ENCODE measurements at regions not wholly inside any gene's neighbourhood (a gene's known extent, or its start where the extent isn't known, plus 50 kb on each side); places are given as distances from the start of the nearest gene placed in this dataset.

DNA sequence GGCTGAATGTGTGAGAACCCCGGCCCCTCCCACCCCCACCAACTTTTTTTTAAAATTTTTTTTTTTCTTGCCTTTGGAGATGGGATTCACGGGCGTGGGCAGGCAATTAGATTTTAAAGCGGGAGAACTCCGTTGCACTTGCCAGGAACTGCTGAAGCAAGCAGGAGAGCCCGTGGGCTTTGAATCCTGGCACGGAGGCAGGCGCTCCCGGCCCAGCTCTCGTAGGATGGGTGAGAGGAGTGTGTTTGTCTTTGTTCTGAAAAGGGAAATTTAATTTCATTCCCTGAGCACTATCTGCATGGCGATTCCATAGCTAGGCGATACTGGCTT, 54.3 kb upstream of the BOD1 start:
- H3K27me3 Mint-ChIP-seq (ENCODE audit: unreplicated experiment), result no peaks in the 10 kb centered on the region
- TF ChIP-seq, protein P1, sequence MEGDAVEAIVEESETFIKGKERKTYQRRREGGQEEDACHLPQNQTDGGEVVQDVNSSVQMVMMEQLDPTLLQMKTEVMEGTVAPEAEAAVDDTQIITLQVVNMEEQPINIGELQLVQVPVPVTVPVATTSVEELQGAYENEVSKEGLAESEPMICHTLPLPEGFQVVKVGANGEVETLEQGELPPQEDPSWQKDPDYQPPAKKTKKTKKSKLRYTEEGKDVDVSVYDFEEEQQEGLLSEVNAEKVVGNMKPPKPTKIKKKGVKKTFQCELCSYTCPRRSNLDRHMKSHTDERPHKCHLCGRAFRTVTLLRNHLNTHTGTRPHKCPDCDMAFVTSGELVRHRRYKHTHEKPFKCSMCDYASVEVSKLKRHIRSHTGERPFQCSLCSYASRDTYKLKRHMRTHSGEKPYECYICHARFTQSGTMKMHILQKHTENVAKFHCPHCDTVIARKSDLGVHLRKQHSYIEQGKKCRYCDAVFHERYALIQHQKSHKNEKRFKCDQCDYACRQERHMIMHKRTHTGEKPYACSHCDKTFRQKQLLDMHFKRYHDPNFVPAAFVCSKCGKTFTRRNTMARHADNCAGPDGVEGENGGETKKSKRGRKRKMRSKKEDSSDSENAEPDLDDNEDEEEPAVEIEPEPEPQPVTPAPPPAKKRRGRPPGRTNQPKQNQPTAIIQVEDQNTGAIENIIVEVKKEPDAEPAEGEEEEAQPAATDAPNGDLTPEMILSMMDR (IDR thresholded peaks at IDR 0.05; ENCODE audit: partially characterized antibody, unreplicated experiment), result no peak
- no peak for DNase-seq
- H3K36me3 Mint-ChIP-seq (ENCODE audit: unreplicated experiment), result peaks cover 8% of the 10 kb centered on the region
- no peak overlapping the region for H3K27ac Mint-ChIP-seq (ENCODE audit: unreplicated experiment)
- no peak overlapping the region for H3K4me3 Mint-ChIP-seq (ENCODE audit: unreplicated experiment)
- H3K9me3 Mint-ChIP-seq (ENCODE audit: unreplicated experiment), result peaks cover 7% of the 10 kb centered on the region
- H3K4me1 Mint-ChIP-seq (ENCODE audit: low read depth, unreplicated experiment), result peaks cover 12% of the 10 kb centered on the region

DNA sequence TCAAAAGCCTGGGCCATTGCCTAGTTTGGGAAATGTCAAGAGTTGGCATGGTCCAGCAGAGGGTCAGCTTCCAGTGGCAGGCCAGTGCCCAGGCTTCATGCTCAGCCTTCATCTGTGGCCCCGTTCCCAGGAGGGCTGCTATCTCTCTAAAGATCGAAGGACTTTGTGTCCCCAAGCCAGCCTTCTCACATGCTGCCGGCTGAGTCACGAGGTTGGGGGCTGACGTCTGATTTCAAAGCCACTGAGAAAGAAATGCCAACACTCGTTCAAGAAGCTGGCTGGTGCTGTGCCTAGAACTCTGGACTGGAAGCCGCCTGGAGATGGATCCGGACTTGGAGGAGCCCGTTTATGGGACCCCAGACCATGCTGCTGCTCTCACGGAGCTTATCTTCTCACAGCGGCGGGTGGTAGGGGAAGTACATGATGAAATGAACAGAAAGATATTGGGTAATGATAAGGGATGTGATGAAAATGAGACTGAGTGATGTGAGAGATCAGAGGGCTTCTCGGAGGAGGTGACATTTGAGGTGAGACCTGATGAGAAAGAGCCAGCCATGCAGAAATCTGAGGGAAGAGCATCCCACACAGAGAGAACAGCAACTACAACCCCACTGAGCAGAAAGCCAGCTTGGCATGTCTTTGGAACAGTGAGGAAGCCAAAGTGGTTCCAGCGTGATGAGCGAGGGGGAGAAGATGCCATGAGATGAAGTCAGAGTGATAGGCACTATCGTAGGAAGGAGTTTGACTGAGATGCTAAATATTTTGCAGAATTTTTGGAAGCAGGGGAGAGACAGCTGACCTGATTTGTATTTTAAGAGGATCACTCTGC, 54.9 kb upstream of the BOD1 start:
- TF ChIP-seq, protein P1 (IDR thresholded peaks at IDR 0.05; ENCODE audit: partially characterized antibody, unreplicated experiment), result no peak
- Mint-ChIP-seq H3K27me3 (ENCODE audit: unreplicated experiment) (no peaks in the 10 kb centered on the region), H3K36me3 (ENCODE audit: unreplicated experiment) (peaks cover 8% of the 10 kb centered on the region), H3K27ac (ENCODE audit: unreplicated experiment) (no peak overlapping the region), H3K4me1 (ENCODE audit: low read depth, unreplicated experiment) (peaks cover 12% of the 10 kb centered on the region), H3K4me3 (ENCODE audit: unreplicated experiment) (no peak overlapping the region), H3K9me3 (ENCODE audit: unreplicated experiment) (peaks cover 7% of the 10 kb centered on the region)
- DNase-seq, result no peak

DNA sequence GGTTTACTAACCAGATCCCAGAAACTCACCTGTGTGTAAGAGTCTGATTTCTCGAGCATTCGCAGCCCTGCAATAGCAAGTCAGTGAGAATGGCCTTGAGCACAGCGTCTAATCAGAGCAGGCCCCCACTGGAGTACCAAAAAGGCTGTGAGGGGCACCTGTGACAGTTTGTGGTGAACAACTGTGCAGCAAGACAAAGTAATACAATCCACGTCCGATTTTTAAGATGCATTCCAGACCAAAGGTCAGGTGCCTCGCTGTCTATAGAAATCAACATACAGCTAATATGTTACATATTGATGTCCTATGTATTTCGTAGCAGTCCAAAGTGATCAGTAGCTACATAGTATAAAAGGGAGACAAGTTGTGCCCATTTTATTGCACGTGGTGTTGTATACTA, 55.7 kb upstream of the BOD1 start:
- H3K9me3 Mint-ChIP-seq (ENCODE audit: unreplicated experiment), result peaks cover 7% of the 10 kb centered on the region
- DNase-seq, result no peak
- no peak overlapping the region for H3K4me3 Mint-ChIP-seq (ENCODE audit: unreplicated experiment)
- no peaks in the 10 kb centered on the region for H3K27me3 Mint-ChIP-seq (ENCODE audit: unreplicated experiment)
- peaks cover 12% of the 10 kb centered on the region for H3K4me1 Mint-ChIP-seq (ENCODE audit: low read depth, unreplicated experiment)
- no peak overlapping the region for H3K27ac Mint-ChIP-seq (ENCODE audit: unreplicated experiment)
- H3K36me3 Mint-ChIP-seq (ENCODE audit: unreplicated experiment), result peaks cover 8% of the 10 kb centered on the region
- TF ChIP-seq, protein P1 (IDR thresholded peaks at IDR 0.05; ENCODE audit: partially characterized antibody, unreplicated experiment), result no peak

DNA sequence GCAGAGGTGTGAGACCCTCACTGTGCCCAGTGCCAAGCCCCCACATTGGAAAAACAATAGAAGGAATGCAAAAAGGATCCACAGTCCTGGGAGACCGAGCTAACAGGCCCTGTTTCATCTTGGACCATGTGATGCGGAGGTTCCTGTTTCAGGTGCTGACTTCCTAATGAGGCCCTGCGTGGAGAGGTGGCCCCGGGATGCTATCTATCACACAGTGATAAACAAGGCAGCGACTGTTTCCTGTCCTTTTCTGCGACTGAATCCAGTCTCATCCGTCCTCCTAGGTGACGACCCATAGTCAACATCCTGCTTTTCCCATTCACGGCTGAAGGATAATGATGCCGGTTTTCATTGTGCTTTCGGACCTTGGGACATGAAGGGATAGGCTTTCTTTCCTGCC, 56.4 kb upstream of the BOD1 start:
- H3K9me3 Mint-ChIP-seq (ENCODE audit: unreplicated experiment), result peaks cover 8% of the 10 kb centered on the region
- H3K36me3 Mint-ChIP-seq (ENCODE audit: unreplicated experiment), result peaks cover 8% of the 10 kb centered on the region
- TF ChIP-seq, protein P1 (IDR thresholded peaks at IDR 0.05; ENCODE audit: partially characterized antibody, unreplicated experiment), result no peak
- no peak for DNase-seq
- no peak overlapping the region for H3K27ac Mint-ChIP-seq (ENCODE audit: unreplicated experiment)
- peaks cover 12% of the 10 kb centered on the region for H3K4me1 Mint-ChIP-seq (ENCODE audit: low read depth, unreplicated experiment)
- no peaks in the 10 kb centered on the region for H3K27me3 Mint-ChIP-seq (ENCODE audit: unreplicated experiment)
- H3K4me3 Mint-ChIP-seq (ENCODE audit: unreplicated experiment), result no peak overlapping the region

DNA sequence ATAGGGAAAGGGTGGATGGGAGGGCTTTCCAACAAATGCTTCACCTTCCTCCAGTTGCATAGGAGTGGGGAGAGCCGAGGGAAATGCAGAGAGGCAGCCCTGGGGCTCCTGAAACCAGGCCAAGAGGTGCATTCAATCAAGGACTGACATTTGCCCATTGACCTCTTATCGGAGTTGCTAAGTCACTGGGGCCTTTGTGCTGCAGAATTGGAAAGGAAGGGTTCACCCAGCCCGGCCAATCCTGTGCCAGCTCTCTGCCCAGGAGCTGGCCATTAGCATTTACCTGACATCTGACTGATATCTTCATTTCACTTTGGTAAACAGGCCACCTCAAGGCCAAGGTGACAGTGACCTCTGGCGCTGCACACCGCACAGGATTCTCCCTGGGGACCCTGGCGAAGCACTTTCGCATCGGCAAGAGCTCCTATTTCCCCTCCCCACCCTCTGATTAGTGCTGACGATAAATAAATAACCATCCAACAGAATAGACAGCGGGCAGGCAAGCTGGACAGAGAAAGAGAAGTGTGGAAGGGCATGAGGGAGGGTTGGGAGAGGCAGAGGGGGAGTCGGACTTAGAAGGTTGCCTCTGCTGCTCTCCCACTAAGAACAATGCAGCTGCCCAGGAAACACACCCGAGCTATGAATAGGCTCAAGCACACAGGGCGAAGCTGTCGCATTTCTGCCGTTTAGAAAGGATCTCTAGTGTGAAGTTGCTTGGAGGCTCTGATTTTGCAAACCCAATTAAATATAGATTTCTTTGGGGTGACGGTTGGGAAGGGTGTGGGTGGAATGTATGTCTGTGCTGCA, 57.0 kb upstream of the BOD1 start:
- no peak for DNase-seq
- H3K27ac Mint-ChIP-seq (ENCODE audit: unreplicated experiment), result no peak overlapping the region
- TF ChIP-seq, protein P1 (IDR thresholded peaks at IDR 0.05; ENCODE audit: partially characterized antibody, unreplicated experiment), result no peak
- H3K27me3 Mint-ChIP-seq (ENCODE audit: unreplicated experiment), result no peaks in the 10 kb centered on the region
- H3K36me3 Mint-ChIP-seq (ENCODE audit: unreplicated experiment), result peaks cover 4% of the 10 kb centered on the region
- peaks cover 12% of the 10 kb centered on the region for H3K4me1 Mint-ChIP-seq (ENCODE audit: low read depth, unreplicated experiment)
- H3K4me3 Mint-ChIP-seq (ENCODE audit: unreplicated experiment), result no peak overlapping the region
- peaks cover 9% of the 10 kb centered on the region for H3K9me3 Mint-ChIP-seq (ENCODE audit: unreplicated experiment)
